SH-SY5Y (cell line): ENCODE measurements at regions not wholly inside any gene's neighbourhood (a gene's known extent, or its start where the extent isn't known, plus 50 kb on each side); places are given as distances from the start of the nearest gene placed in this dataset.

Experiments
- GATA2 ChIP-seq: IDR thresholded peaks from 2 replicates; pipeline ENCODE4 v1.6.1; 2011; ENCODE audit warnings: mild to moderate bottlenecking, low read depth, low read length
- GATA3 ChIP-seq: IDR thresholded peaks from 2 replicates; pipeline ENCODE4 v1.6.1; 2011; ENCODE audit warnings: low read depth, mild to moderate bottlenecking, low read length, moderate library complexity

GRCh38 chr4:174183259-174183658 is 100.2 kb downstream of the FBXO8 start:
- TF ChIP-seq GATA3 (no peak), GATA2 (no peak)

GRCh38 chr4:174181827-174182226 is 101.6 kb downstream of the FBXO8 start:
- TF ChIP-seq GATA3 (no peak), GATA2 (no peak)

GRCh38 chr4:174177536-174177935 is 105.9 kb downstream of the FBXO8 start:
- no peak for TF ChIP-seq GATA2
- no peak for TF ChIP-seq GATA3

GRCh38 chr4:174173360-174173759 is 110.1 kb downstream of the FBXO8 start:
- TF ChIP-seq GATA2 (no peak), GATA3 (no peak)

GRCh38 chr4:174172274-174172673 is 111.2 kb downstream of the FBXO8 start:
- TF ChIP-seq GATA3: no peak
- no peak for TF ChIP-seq GATA2

- TF ChIP-seq GATA2 (peak; percentile 38; the same call in 1 of the 2 replicates), GATA3 (peak; percentile 93)
Measured at GRCh38 chr4:174170906-174171305, 112.6 kb downstream of the FBXO8 start.

GRCh38 chr4:174170091-174170490 is 113.4 kb downstream of the FBXO8 start:
- TF ChIP-seq GATA3 (no peak), GATA2 (no peak)

GRCh38 chr4:174157106-174157607 is 126.3 kb downstream of the FBXO8 start:
- TF ChIP-seq GATA3 (peak; percentile 49; the same call in 1 of the 2 replicates), GATA2 (no peak)

GRCh38 chr4:174156239-174156826 is 127.1 kb downstream of the FBXO8 start:
- TF ChIP-seq GATA3: no peak
- TF ChIP-seq GATA2: no peak

- TF ChIP-seq GATA3 (no peak), GATA2 (peak; percentile 30; the same call in 1 of the 2 replicates)
Measured at GRCh38 chr4:174154215-174154854, 129.1 kb downstream of the FBXO8 start.

- no peak for TF ChIP-seq GATA2
- 0 out of 2 replicates have a peak, but pooled peaks have one; percentile 38 for TF ChIP-seq GATA3
Measured at GRCh38 chr4:174152717-174153466, 130.6 kb downstream of the FBXO8 start.

GRCh38 chr4:174147863-174148262 is 135.6 kb downstream of the FBXO8 start:
- no peak for TF ChIP-seq GATA2
- TF ChIP-seq GATA3: no peak

GRCh38 chr4:174144106-174144505 is 139.4 kb downstream of the FBXO8 start:
- peak; percentile 77 for TF ChIP-seq GATA3
- TF ChIP-seq GATA2: 0 out of 2 replicates have a peak, but pooled peaks have one; percentile 43

- TF ChIP-seq GATA2: no peak
- TF ChIP-seq GATA3: no peak
Measured at GRCh38 chr4:174141876-174142275, 141.6 kb downstream of the FBXO8 start.
